ENCODE measurements at regions not wholly inside any gene's neighbourhood (a gene's known extent, or its start where the extent isn't known, plus 50 kb on each side); places are given as distances from the start of the nearest gene placed in this dataset.

DNA sequence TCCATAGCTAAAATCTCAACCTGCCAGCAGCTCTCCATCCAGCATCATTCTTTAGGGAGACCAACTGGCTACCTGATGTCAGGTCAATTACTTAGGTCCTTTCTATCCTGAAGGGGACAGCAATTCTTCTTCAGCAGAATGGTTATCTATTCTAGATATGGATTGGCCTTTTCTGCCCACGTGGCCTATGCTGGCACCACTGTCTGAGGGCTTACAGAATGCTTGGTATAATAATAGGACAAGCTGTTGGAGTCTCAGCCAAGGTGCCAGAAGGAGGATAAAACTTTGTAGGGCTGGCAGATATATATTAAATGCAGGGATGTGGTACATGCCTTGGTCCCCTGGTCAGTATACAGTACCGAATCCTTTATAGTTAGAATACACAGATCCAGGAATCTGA lies 89.8 kb upstream of the C1GALT1C1 start:
- no peak for ATAC-seq
- no peak for DNase-seq (ENCODE audit: low read depth in 1 of 2, low spot score in 1 of 2)
- CTCF ChIA-PET = interaction anchor here (1.3 kb wide), 1 partner anchor 10 kb away, joined by 4 read pairs; no protein-coding TSS in a partner anchor
- H3K9me3 ChIP-seq = no peaks in the 10 kb centered on the region
- 18% methylated on average over 2 of the region's 2 CpGs for WGBS (ENCODE audit: missing lambda C conversion rate)
- H3K4me1 ChIP-seq = no peaks in the 10 kb centered on the region
- no peak for FAIRE-seq
- H3K4me2 ChIP-seq = no peak overlapping the region
- POLR2A ChIA-PET = no interaction called here
- no peak overlapping the region for H3K4me3 ChIP-seq
- H3K27ac ChIP-seq = no peak overlapping the region
- no peak for TF ChIP-seq BHLHE40 (IDR thresholded peaks at IDR 0.05; ENCODE audit: low read depth, low read length)
- TF ChIP-seq, protein P1, sequence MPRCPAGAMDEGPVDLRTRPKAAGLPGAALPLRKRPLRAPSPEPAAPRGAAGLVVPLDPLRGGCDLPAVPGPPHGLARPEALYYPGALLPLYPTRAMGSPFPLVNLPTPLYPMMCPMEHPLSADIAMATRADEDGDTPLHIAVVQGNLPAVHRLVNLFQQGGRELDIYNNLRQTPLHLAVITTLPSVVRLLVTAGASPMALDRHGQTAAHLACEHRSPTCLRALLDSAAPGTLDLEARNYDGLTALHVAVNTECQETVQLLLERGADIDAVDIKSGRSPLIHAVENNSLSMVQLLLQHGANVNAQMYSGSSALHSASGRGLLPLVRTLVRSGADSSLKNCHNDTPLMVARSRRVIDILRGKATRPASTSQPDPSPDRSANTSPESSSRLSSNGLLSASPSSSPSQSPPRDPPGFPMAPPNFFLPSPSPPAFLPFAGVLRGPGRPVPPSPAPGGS (IDR thresholded peaks at IDR 0.05) = no peak
- no peak for TF ChIP-seq RAD21 (conservative IDR thresholded peaks at IDR 0.05 in 1 of 2, IDR thresholded peaks at IDR 0.05 in 1 of 2)
- TF ChIP-seq ZNF302 (CRISPR knock-in tag; IDR thresholded peaks at IDR 0.05) = no peak
- no peak for TF ChIP-seq KDM5A (IDR thresholded peaks at IDR 0.05)
- no peak for TF ChIP-seq RFX5 (IDR thresholded peaks at IDR 0.05)
- no peak for TF ChIP-seq EP300 (IDR thresholded peaks at IDR 0.05)
- TF ChIP-seq, protein P2, sequence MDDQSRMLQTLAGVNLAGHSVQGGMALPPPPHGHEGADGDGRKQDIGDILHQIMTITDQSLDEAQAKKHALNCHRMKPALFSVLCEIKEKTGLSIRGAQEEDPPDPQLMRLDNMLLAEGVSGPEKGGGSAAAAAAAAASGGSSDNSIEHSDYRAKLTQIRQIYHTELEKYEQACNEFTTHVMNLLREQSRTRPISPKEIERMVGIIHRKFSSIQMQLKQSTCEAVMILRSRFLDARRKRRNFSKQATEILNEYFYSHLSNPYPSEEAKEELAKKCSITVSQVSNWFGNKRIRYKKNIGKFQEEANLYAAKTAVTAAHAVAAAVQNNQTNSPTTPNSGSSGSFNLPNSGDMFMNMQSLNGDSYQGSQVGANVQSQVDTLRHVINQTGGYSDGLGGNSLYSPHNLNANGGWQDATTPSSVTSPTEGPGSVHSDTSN (IDR thresholded peaks at IDR 0.05) = no peak
- TF ChIP-seq HEYL (CRISPR knock-in tag; IDR thresholded peaks at IDR 0.05) = no peak
- TF ChIP-seq, protein P3, sequence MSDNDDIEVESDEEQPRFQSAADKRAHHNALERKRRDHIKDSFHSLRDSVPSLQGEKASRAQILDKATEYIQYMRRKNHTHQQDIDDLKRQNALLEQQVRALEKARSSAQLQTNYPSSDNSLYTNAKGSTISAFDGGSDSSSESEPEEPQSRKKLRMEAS (IDR thresholded peaks at IDR 0.05) = no peak
- TF ChIP-seq CBX2 (IDR thresholded peaks at IDR 0.05; ENCODE audit: borderline replicate concordance, low read depth) = no peak
- TF ChIP-seq, protein P4, sequence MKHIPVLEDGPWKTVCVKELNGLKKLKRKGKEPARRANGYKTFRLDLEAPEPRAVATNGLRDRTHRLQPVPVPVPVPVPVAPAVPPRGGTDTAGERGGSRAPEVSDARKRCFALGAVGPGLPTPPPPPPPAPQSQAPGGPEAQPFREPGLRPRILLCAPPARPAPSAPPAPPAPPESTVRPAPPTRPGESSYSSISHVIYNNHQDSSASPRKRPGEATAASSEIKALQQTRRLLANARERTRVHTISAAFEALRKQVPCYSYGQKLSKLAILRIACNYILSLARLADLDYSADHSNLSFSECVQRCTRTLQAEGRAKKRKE (CRISPR knock-in tag; IDR thresholded peaks at IDR 0.05; ENCODE audit: low read depth) = no peak

DNA sequence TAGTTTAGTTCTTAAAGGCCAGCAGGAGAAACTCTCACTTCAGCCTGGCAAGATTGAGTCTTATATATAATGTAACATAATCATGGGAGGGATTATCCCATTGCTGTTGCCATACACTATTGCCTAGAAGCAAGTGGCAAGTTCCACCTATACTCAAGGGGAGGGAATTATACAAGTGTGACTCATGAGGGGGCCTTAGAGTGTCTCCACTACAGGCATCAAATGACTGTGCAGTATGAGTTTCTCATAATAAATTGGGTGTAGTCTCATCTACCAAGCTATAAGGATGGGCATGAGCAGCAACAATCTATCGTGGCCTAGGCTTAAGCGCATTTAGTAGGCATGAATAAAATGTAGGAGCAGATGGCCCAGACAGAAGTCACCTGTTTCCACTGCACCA lies 89.1 kb upstream of the C1GALT1C1 start:
- Histone ChIP-seq H3K4me2 (no peak overlapping the region), H3K27ac (no peak overlapping the region), H3K4me3 (no peak overlapping the region), H3K9me3 (no peaks in the 10 kb centered on the region), H3K4me1 (no peaks in the 10 kb centered on the region)
- ATAC-seq (no peak), DNase-seq (ENCODE audit: low read depth in 1 of 2, low spot score in 1 of 2) (no peak), FAIRE-seq (no peak)
- ChIA-PET POLR2A (no interaction called here), CTCF (interaction anchor here (1.3 kb wide), 1 partner anchor 11 kb away, joined by 4 read pairs; no protein-coding TSS in a partner anchor)
- no CpG with 5 or more reads among the region's 2 CpGs for WGBS (ENCODE audit: missing lambda C conversion rate)
- TF ChIP-seq, protein P4 (CRISPR knock-in tag; IDR thresholded peaks at IDR 0.05; ENCODE audit: low read depth) = no peak
- TF ChIP-seq, protein P5, sequence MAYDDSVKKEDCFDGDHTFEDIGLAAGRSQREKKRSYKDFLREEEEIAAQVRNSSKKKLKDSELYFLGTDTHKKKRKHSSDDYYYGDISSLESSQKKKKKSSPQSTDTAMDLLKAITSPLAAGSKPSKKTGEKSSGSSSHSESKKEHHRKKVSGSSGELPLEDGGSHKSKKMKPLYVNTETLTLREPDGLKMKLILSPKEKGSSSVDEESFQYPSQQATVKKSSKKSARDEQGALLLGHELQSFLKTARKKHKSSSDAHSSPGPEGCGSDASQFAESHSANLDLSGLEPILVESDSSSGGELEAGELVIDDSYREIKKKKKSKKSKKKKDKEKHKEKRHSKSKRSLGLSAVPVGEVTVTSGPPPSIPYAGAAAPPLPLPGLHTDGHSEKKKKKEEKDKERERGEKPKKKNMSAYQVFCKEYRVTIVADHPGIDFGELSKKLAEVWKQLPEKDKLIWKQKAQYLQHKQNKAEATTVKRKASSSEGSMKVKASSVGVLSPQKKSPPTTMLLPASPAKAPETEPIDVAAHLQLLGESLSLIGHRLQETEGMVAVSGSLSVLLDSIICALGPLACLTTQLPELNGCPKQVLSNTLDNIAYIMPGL (CRISPR knock-in tag; IDR thresholded peaks at IDR 0.05; ENCODE audit: borderline replicate concordance) = no peak
- TF ChIP-seq MYC (IDR thresholded peaks at IDR 0.05; ENCODE audit: borderline replicate concordance, low read length) (no peak), HEYL (CRISPR knock-in tag; IDR thresholded peaks at IDR 0.05) (no peak), FOSL2 (IDR thresholded peaks at IDR 0.05) (no peak), FOSL2 (CRISPR knock-in tag; IDR thresholded peaks at IDR 0.05) (no peak), RCOR1 (IDR thresholded peaks at IDR 0.05; ENCODE audit: low read depth, low read length) (no peak), HOXB5 (CRISPR knock-in tag; IDR thresholded peaks at IDR 0.05) (no peak), SMC3 (IDR thresholded peaks at IDR 0.05) (no peak), HDAC2 (IDR thresholded peaks at IDR 0.05) (no peak), TP53 (CRISPR knock-in tag; IDR thresholded peaks at IDR 0.05) (no peak), JUN (IDR thresholded peaks at IDR 0.05) (no peak), ZNF302 (CRISPR knock-in tag; IDR thresholded peaks at IDR 0.05) (no peak), CBX8 (IDR thresholded peaks at IDR 0.05) (no peak), HOXA7 (CRISPR knock-in tag; IDR thresholded peaks at IDR 0.05) (no peak), FOXS1 (CRISPR knock-in tag; IDR thresholded peaks at IDR 0.05) (no peak), JUNB (IDR thresholded peaks at IDR 0.05) (no peak), NPAS2 (CRISPR knock-in tag; IDR thresholded peaks at IDR 0.05; ENCODE audit: borderline replicate concordance) (no peak), POLR2A (IDR thresholded peaks at IDR 0.05; ENCODE audit: low read length) (no peak)
- TF ChIP-seq, protein P6, sequence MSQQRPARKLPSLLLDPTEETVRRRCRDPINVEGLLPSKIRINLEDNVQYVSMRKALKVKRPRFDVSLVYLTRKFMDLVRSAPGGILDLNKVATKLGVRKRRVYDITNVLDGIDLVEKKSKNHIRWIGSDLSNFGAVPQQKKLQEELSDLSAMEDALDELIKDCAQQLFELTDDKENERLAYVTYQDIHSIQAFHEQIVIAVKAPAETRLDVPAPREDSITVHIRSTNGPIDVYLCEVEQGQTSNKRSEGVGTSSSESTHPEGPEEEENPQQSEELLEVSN (IDR thresholded peaks at IDR 0.05; ENCODE audit: borderline replicate concordance, low read depth) = no peak
- TF ChIP-seq, protein P7, sequence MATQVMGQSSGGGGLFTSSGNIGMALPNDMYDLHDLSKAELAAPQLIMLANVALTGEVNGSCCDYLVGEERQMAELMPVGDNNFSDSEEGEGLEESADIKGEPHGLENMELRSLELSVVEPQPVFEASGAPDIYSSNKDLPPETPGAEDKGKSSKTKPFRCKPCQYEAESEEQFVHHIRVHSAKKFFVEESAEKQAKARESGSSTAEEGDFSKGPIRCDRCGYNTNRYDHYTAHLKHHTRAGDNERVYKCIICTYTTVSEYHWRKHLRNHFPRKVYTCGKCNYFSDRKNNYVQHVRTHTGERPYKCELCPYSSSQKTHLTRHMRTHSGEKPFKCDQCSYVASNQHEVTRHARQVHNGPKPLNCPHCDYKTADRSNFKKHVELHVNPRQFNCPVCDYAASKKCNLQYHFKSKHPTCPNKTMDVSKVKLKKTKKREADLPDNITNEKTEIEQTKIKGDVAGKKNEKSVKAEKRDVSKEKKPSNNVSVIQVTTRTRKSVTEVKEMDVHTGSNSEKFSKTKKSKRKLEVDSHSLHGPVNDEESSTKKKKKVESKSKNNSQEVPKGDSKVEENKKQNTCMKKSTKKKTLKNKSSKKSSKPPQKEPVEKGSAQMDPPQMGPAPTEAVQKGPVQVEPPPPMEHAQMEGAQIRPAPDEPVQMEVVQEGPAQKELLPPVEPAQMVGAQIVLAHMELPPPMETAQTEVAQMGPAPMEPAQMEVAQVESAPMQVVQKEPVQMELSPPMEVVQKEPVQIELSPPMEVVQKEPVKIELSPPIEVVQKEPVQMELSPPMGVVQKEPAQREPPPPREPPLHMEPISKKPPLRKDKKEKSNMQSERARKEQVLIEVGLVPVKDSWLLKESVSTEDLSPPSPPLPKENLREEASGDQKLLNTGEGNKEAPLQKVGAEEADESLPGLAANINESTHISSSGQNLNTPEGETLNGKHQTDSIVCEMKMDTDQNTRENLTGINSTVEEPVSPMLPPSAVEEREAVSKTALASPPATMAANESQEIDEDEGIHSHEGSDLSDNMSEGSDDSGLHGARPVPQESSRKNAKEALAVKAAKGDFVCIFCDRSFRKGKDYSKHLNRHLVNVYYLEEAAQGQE (IDR thresholded peaks at IDR 0.05) = no peak

Data from A549 (cell line).